HepG2 (cell line): ENCODE measurements at regions not wholly inside any gene's neighbourhood (a gene's known extent, or its start where the extent isn't known, plus 50 kb on each side); places are given as distances from the start of the nearest gene placed in this dataset.

Experiments used
- ATAC-seq: fragments of 200-7000 bp; cut with Tn5 transposase; 3 replicates; pipeline ENCODE4 v1.9.1; 2020; ENCODE audit warnings: mild to moderate bottlenecking, moderate library complexity
- BruUV-seq: library from RNA; stranded (reverse); fragments of 400-500 nt; replicated peaks from 2 replicates; lab custom pipeline; 2021; lab: Mats Ljungman, UMichigan
- CTCF ChIA-PET: fragments of 300-600 bp; formaldehyde crosslinking; extraction: SDS; loops from one replicate; lab custom pipeline; 2021; ENCODE audit warnings: low total read pairs, inconsistent platforms, low intra/inter-chr PET ratio; lab: Yijun Ruan, JAX
- POLR2A ChIA-PET: fragments of 350-600 bp; sonication (Branson Sonifier 250); formaldehyde crosslinking; loops from one replicate; lab custom pipeline; 2020; ENCODE audit warnings: antibody characterized with exemption, inconsistent platforms; lab: Yijun Ruan, JAX
- DNase-seq: peaks from one replicate; pipeline ENCODE4 v3.0.0-alpha.2; 2015; ENCODE audit warnings: low spot score
- FAIRE-seq: peaks from 3 replicates; lab custom pipeline; 2011; peaks lifted over from hg19 to GRCh38; lab: Jason Lieb, UNC
- H2AFZ ChIP-seq: one replicate; pipeline ENCODE4 v1.6.1; 2011; ENCODE audit warnings: low read length, inconsistent platforms
- H3K27ac ChIP-seq: fragments of 300-600 bp; 3 replicates; pipeline ENCODE4 v1.8.0; 2011; ENCODE audit warnings: mixed run types, mild to moderate bottlenecking, mixed read lengths, low read length, inconsistent platforms; ENCODE audit not compliant: insufficient read depth; ENCODE audit errors: extremely low read length
- H3K27me3 ChIP-seq, 2 experiments: fragments of 200-600 bp in 1 of 2; 2 replicates in 1 of 2; 3 replicates in 1 of 2; pipeline versions ENCODE4 v1.6.0 to v1.8.0; 2011; ENCODE audit warnings: low read length in 2 of 2, mild to moderate bottlenecking in 2 of 2, moderate library complexity in 2 of 2, inconsistent platforms in 1 of 2; ENCODE audit not compliant: insufficient read depth in 2 of 2, control insufficient read depth in 1 of 2
- H3K36me3 ChIP-seq, 2 experiments: fragments of 200-600 bp in 1 of 2; replicated peaks in 1 of 2; 2 replicates in 1 of 2; 3 replicates in 1 of 2; pipeline versions ENCODE4 v1.5.1 to v1.8.0; 2011; ENCODE audit warnings: low read length in 2 of 2, inconsistent platforms in 1 of 2; ENCODE audit not compliant: insufficient read depth in 2 of 2, control insufficient read depth in 1 of 2
- H3K4me1 ChIP-seq: 2 replicates; pipeline ENCODE4 v1.5.1; 2012; ENCODE audit warnings: low read length, inconsistent platforms; ENCODE audit not compliant: insufficient read depth
- H3K4me2 ChIP-seq: 2 replicates; pipeline ENCODE4 v1.6.0; 2011; ENCODE audit warnings: low read depth, low read length, inconsistent platforms
- H3K4me3 ChIP-seq, 3 experiments: fragments of 200-600 bp in 1 of 3; sonication (generic), shearing (Covaris generic) in 1 of 3; replicated peaks in 1 of 3; 2 replicates each; pipeline ENCODE4 v1.5.1; 2011 to 2016; ENCODE audit warnings: low read length in 3 of 3, inconsistent platforms in 2 of 3, low read depth in 2 of 3, mild to moderate bottlenecking in 2 of 3, control low read depth in 1 of 3, mixed read lengths in 1 of 3; ENCODE audit not compliant: insufficient read depth in 1 of 3
- H3K79me2 ChIP-seq: one replicate; pipeline ENCODE4 v1.6.1; 2011; ENCODE audit warnings: low read length, inconsistent platforms; ENCODE audit not compliant: insufficient read depth
- H3K9ac ChIP-seq: 2 replicates; pipeline ENCODE4 v1.6.0; 2011; ENCODE audit warnings: mild to moderate bottlenecking, low read depth, low read length, inconsistent platforms; ENCODE audit not compliant: insufficient read depth
- H3K9me3 ChIP-seq: 2 replicates; pipeline ENCODE4 v1.5.1; 2012; ENCODE audit warnings: mild to moderate bottlenecking, low read length
- H4K20me1 ChIP-seq: 2 replicates; pipeline ENCODE4 v1.6.0; 2011; ENCODE audit warnings: inconsistent platforms, mild to moderate bottlenecking, low read length, moderate library complexity; ENCODE audit not compliant: insufficient read depth
- FOSL2 ChIP-seq: sonication (generic); formaldehyde crosslinking; IDR thresholded peaks from 2 replicates; pipeline ENCODE4 v1.4.0; 2020; ENCODE audit warnings: missing genetic modification reagents
- FOXA1 ChIP-seq, 2 experiments: fragments of 450-650 bp in 1 of 2; sonication (generic) in 1 of 2; formaldehyde crosslinking in 1 of 2; IDR thresholded peaks; 2 replicates each; pipeline versions ENCODE4 v1.4.0 to v1.6.1; 2016 to 2020; ENCODE audit warnings: missing genetic modification reagents in 1 of 2
- HMG20A ChIP-seq: IDR thresholded peaks from 2 replicates; pipeline ENCODE4 v1.6.1; 2016; ENCODE audit warnings: borderline replicate concordance
- HOXD1 ChIP-seq: sonication (generic); formaldehyde crosslinking; IDR thresholded peaks from 2 replicates; pipeline ENCODE4 v1.5.0; 2020; ENCODE audit warnings: missing genetic modification reagents
- MXD4 ChIP-seq: IDR thresholded peaks from 2 replicates; pipeline ENCODE4 v1.6.1; 2016; ENCODE audit warnings: mild to moderate bottlenecking, missing biosample characterization, missing genetic modification reagents
- NFYB ChIP-seq: sonication (generic); formaldehyde crosslinking; IDR thresholded peaks from 2 replicates; pipeline ENCODE4 v1.4.0; 2020; ENCODE audit warnings: missing genetic modification reagents
- TGIF2 ChIP-seq: IDR thresholded peaks from 2 replicates; pipeline ENCODE4 v1.6.1; 2016; ENCODE audit warnings: control low read depth, missing compliant biosample characterization
- ZNF792 ChIP-seq: IDR thresholded peaks from 2 replicates; pipeline ENCODE4 v1.6.1; 2016
- WGBS: methylation state at CpG from one replicate; pipeline ENCODE4 v1.1.6; 2017; ENCODE audit warnings: low lambda C conversion rate; 5-methylcytosine and 5-hydroxymethylcytosine counted together
- in situ Hi-C: cut with HindIII; loops from 2 replicates; pipeline ENCODE4 v1.10.0; 2017; ENCODE audit warnings: low pct_unique_long_range_greater_than_20kb; ENCODE audit not compliant: extremely low pct_ligation_motif_present
- intact Hi-C: fragments of 100-400 bp; cut with micrococcal nuclease; formaldehyde crosslinking; loops from one replicate; pipeline ENCODE4 v1.10.0; 2022; ENCODE audit not compliant: unreplicated experiment

- Histone ChIP-seq H3K9ac (no peak overlapping the region), H4K20me1 (no peaks in the 10 kb centered on the region), H3K9me3 (no peaks in the 10 kb centered on the region), H3K79me2 (no peaks in the 10 kb centered on the region), H3K27me3 (no peaks in the 10 kb centered on the region), H3K4me3 (no peak overlapping the region), H3K4me2 (no peak overlapping the region), H3K4me1 (no peaks in the 10 kb centered on the region), H3K36me3 (no peaks in the 10 kb centered on the region), H3K27ac (no peak overlapping the region), H2AFZ (no peak overlapping the region)
- ChIA-PET CTCF (no interaction called here), POLR2A (no interaction called here)
- TF ChIP-seq MXD4 (CRISPR knock-in tag) = no peak
- TF ChIP-seq HOXD1 (CRISPR knock-in tag) = no peak
- no peak for TF ChIP-seq TGIF2 (CRISPR knock-in tag)
- TF ChIP-seq ZNF792 (CRISPR knock-in tag) = no peak
- no TSS peak for BruUV-seq
- no peak for ATAC-seq
- in situ Hi-C loops = no loop called here
- intact Hi-C loops = no loop called here
- no peak for DNase-seq
- WGBS = 6% methylated on average over 1 of the region's 1 CpG
- no peak for FAIRE-seq
Observed at GRCh38 chr13:82088781-82089180, 1747.9 kb upstream of the SPRY2 start.

- DNase-seq = no peak
- CTCF ChIA-PET = no interaction called here
- no peak for ATAC-seq
- intact Hi-C loops (no loop called here), in situ Hi-C loops (no loop called here)
- Histone ChIP-seq H3K27me3 (no peaks in the 10 kb centered on the region), H3K9me3 (no peaks in the 10 kb centered on the region), H3K36me3 (no peaks in the 10 kb centered on the region), H3K4me1 (no peaks in the 10 kb centered on the region), H3K79me2 (no peaks in the 10 kb centered on the region), H3K4me2 (no peak overlapping the region), H3K9ac (no peak overlapping the region), H3K27ac (no peak overlapping the region), H4K20me1 (no peaks in the 10 kb centered on the region), H2AFZ (no peak overlapping the region), H3K4me3 (no peak overlapping the region)
- no peak for FAIRE-seq
- TF ChIP-seq NFYB (CRISPR knock-in tag) (no peak), FOXA1 (IDR thresholded peaks at IDR 0.05) (no peak), FOXA1 (CRISPR knock-in tag; IDR thresholded peaks at IDR 0.05) (no peak), HMG20A (CRISPR knock-in tag) (no peak), FOSL2 (CRISPR knock-in tag) (no peak)
- no TSS peak for BruUV-seq
- POLR2A ChIA-PET = no interaction called here
- under 1% methylated on average over 5 of the region's 5 CpGs for WGBS
Observed at GRCh38 chr13:82076496-82076895, 1735.6 kb upstream of the SPRY2 start.
